Astrocyte (in vitro differentiated cells and primary cell): ENCODE measurements at regions not wholly inside any gene's neighbourhood (a gene's known extent, or its start where the extent isn't known, plus 50 kb on each side); places are given as distances from the start of the nearest gene placed in this dataset.

Experiments
- DNase-seq: peaks from one replicate; pipeline ENCODE4 v3.0.0-alpha.2; 2010; ENCODE audit warnings: low read depth
- FAIRE-seq: peaks from 2 replicates; lab custom pipeline; 2011; peaks lifted over from hg19 to GRCh38; lab: Jason Lieb, UNC
- H2AFZ ChIP-seq: 2 replicates; pipeline ENCODE4 v1.6.0; 2012; ENCODE audit warnings: low read depth, low read length, inconsistent platforms
- H3K27ac ChIP-seq: 2 replicates; pipeline ENCODE4 v1.5.1; 2011; ENCODE audit warnings: low read depth, low read length, inconsistent platforms
- H3K27me3 ChIP-seq: 2 replicates; pipeline ENCODE4 v1.6.0; 2011; ENCODE audit warnings: low read length, inconsistent platforms; ENCODE audit not compliant: insufficient read depth
- H3K36me3 ChIP-seq: 2 replicates; pipeline ENCODE4 v1.5.1; 2011; ENCODE audit warnings: low read length, inconsistent platforms; ENCODE audit not compliant: insufficient read depth
- H3K4me1 ChIP-seq: 2 replicates; pipeline ENCODE4 v1.5.1; 2011; ENCODE audit warnings: low read length, inconsistent platforms; ENCODE audit not compliant: insufficient read depth
- H3K4me2 ChIP-seq: 2 replicates; pipeline ENCODE4 v1.6.0; 2012; ENCODE audit warnings: low read length, inconsistent platforms
- H3K4me3 ChIP-seq: 2 replicates; pipeline ENCODE4 v1.5.1; 2011; ENCODE audit warnings: low read depth, mild to moderate bottlenecking, low read length, inconsistent platforms; ENCODE audit not compliant: insufficient read depth
- H3K79me2 ChIP-seq: 2 replicates; pipeline ENCODE4 v1.6.0; 2012; ENCODE audit warnings: mild to moderate bottlenecking, low read length, inconsistent platforms; ENCODE audit not compliant: insufficient read depth
- H3K9ac ChIP-seq: 2 replicates; pipeline ENCODE4 v1.6.0; 2012; ENCODE audit warnings: mild to moderate bottlenecking, low read length, inconsistent platforms
- H3K9me3 ChIP-seq: 2 replicates; pipeline ENCODE4 v1.5.1; 2012; ENCODE audit warnings: low read depth, mild to moderate bottlenecking, low read length, inconsistent platforms; ENCODE audit not compliant: insufficient read depth
- H4K20me1 ChIP-seq: 2 replicates; pipeline ENCODE4 v1.6.0; 2012; ENCODE audit warnings: low read length, inconsistent platforms; ENCODE audit not compliant: insufficient read depth
- H3K27ac Mint-ChIP-seq: one replicate; pipeline ENCODE4 v1.8.0; 2021; ENCODE audit warnings: mild to moderate bottlenecking, mixed read lengths; ENCODE audit not compliant: unreplicated experiment
- H3K27me3 Mint-ChIP-seq: one replicate; pipeline ENCODE4 v1.8.0; 2021; ENCODE audit warnings: low read depth, mixed read lengths; ENCODE audit not compliant: unreplicated experiment
- H3K36me3 Mint-ChIP-seq: one replicate; pipeline ENCODE4 v1.8.0; 2021; ENCODE audit warnings: low read depth, mixed read lengths; ENCODE audit not compliant: unreplicated experiment
- H3K4me1 Mint-ChIP-seq: one replicate; pipeline ENCODE4 v1.8.0; 2021; ENCODE audit warnings: low read depth, mixed read lengths; ENCODE audit not compliant: unreplicated experiment
- H3K4me3 Mint-ChIP-seq: one replicate; pipeline ENCODE4 v1.8.0; 2021; ENCODE audit warnings: mild to moderate bottlenecking, moderate library complexity, mixed read lengths; ENCODE audit not compliant: unreplicated experiment
- H3K9me3 Mint-ChIP-seq: one replicate; pipeline ENCODE4 v1.8.0; 2021; ENCODE audit warnings: mild to moderate bottlenecking, mixed read lengths; ENCODE audit not compliant: unreplicated experiment
- EZH2 ChIP-seq: IDR thresholded peaks from 2 replicates; pipeline ENCODE4 v1.6.1; 2012; ENCODE audit warnings: mild to moderate bottlenecking, low read length, inconsistent platforms; ENCODE audit not compliant: insufficient read depth
- TF ChIP-seq, protein P1 (sequence below): IDR thresholded peaks from 2 replicates; pipeline ENCODE4 v1.5.1; 2011; ENCODE audit warnings: low read depth, mild to moderate bottlenecking, inconsistent platforms, low read length, moderate library complexity; ENCODE audit not compliant: insufficient read depth

- H3K4me2 ChIP-seq, result peak overlapping the region; percentile 23
- no peak overlapping the region for H2AFZ ChIP-seq
- H3K36me3 Mint-ChIP-seq, result peaks cover 2% of the 10 kb centered on the region
- H3K9ac ChIP-seq, result no peak overlapping the region
- DNase-seq, result no peak
- no peaks in the 10 kb centered on the region for H3K9me3 ChIP-seq
- H3K79me2 ChIP-seq, result no peaks in the 10 kb centered on the region
- no peaks in the 10 kb centered on the region for H4K20me1 ChIP-seq
- no peaks in the 10 kb centered on the region for H3K27me3 ChIP-seq
- TF ChIP-seq EZH2, result no peak
- TF ChIP-seq, protein P1, sequence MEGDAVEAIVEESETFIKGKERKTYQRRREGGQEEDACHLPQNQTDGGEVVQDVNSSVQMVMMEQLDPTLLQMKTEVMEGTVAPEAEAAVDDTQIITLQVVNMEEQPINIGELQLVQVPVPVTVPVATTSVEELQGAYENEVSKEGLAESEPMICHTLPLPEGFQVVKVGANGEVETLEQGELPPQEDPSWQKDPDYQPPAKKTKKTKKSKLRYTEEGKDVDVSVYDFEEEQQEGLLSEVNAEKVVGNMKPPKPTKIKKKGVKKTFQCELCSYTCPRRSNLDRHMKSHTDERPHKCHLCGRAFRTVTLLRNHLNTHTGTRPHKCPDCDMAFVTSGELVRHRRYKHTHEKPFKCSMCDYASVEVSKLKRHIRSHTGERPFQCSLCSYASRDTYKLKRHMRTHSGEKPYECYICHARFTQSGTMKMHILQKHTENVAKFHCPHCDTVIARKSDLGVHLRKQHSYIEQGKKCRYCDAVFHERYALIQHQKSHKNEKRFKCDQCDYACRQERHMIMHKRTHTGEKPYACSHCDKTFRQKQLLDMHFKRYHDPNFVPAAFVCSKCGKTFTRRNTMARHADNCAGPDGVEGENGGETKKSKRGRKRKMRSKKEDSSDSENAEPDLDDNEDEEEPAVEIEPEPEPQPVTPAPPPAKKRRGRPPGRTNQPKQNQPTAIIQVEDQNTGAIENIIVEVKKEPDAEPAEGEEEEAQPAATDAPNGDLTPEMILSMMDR, result no peak
- H3K36me3 ChIP-seq, result no peaks in the 10 kb centered on the region
- no peaks in the 10 kb centered on the region for H3K27me3 Mint-ChIP-seq
- no peak for FAIRE-seq
- H3K4me1 Mint-ChIP-seq, result peaks cover 12% of the 10 kb centered on the region
- no peak overlapping the region for H3K4me3 Mint-ChIP-seq
- no peak overlapping the region for H3K27ac Mint-ChIP-seq
- H3K27ac ChIP-seq, result no peak overlapping the region
- H3K4me1 ChIP-seq, result peaks cover 9% of the 10 kb centered on the region
- H3K4me3 ChIP-seq, result no peak overlapping the region
- peaks cover 3% of the 10 kb centered on the region for H3K9me3 Mint-ChIP-seq
Observed at GRCh38 chr1:232393444-232394146, 236.3 kb downstream of the SIPA1L2 start.

DNA sequence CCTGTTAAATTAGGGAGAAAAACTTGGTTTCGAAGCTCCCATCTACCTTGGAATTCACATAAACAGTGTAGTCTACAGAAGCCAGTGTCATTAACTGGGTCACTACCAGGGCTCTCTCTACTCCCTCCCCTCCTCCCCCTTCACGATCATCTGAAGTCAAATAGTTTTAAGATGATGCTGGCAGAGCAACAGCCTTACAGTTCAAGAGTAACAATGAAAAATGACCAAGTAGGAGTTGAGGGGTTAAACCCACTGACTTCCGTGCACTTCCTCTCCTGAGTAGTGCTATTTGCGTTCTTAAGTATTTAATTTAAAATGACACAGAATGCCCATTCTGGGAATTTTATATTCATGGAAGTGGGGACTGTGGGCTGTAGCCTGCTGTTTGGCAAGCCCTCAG is 236.9 kb downstream of the SIPA1L2 start:
- Histone ChIP-seq H3K4me1 (peaks cover 9% of the 10 kb centered on the region), H3K27ac (no peak overlapping the region), H3K4me3 (no peak overlapping the region), H2AFZ (no peak overlapping the region), H3K9me3 (no peaks in the 10 kb centered on the region), H3K4me2 (peak overlapping the region; percentile 23), H3K27me3 (no peaks in the 10 kb centered on the region), H3K9ac (no peak overlapping the region), H4K20me1 (no peaks in the 10 kb centered on the region), H3K36me3 (no peaks in the 10 kb centered on the region), H3K79me2 (no peaks in the 10 kb centered on the region)
- TF ChIP-seq, protein P1, result no peak
- no peak for TF ChIP-seq EZH2
- peaks cover 3% of the 10 kb centered on the region for H3K9me3 Mint-ChIP-seq
- H3K36me3 Mint-ChIP-seq, result peaks cover 2% of the 10 kb centered on the region
- FAIRE-seq (no peak), DNase-seq (peak; percentile 50)
- peaks cover 12% of the 10 kb centered on the region for H3K4me1 Mint-ChIP-seq
- no peak overlapping the region for H3K4me3 Mint-ChIP-seq
- peaks cover 2% of the 10 kb centered on the region for H3K27me3 Mint-ChIP-seq
- H3K27ac Mint-ChIP-seq, result no peak overlapping the region

GRCh38 chr1:232390590-232390989 is 239.3 kb downstream of the SIPA1L2 start:
- H3K4me3 Mint-ChIP-seq, result no peak overlapping the region
- no peak overlapping the region for H3K9ac ChIP-seq
- H3K9me3 ChIP-seq, result no peaks in the 10 kb centered on the region
- FAIRE-seq, result no peak
- no peak overlapping the region for H3K4me2 ChIP-seq
- peaks cover 3% of the 10 kb centered on the region for H3K9me3 Mint-ChIP-seq
- H3K36me3 ChIP-seq, result no peaks in the 10 kb centered on the region
- H3K4me1 ChIP-seq, result peaks cover 9% of the 10 kb centered on the region
- no peak for DNase-seq
- no peak overlapping the region for H3K27ac Mint-ChIP-seq
- no peaks in the 10 kb centered on the region for H3K79me2 ChIP-seq
- no peaks in the 10 kb centered on the region for H3K36me3 Mint-ChIP-seq
- H3K4me1 Mint-ChIP-seq, result peaks cover 12% of the 10 kb centered on the region
- no peaks in the 10 kb centered on the region for H4K20me1 ChIP-seq
- H3K4me3 ChIP-seq, result no peak overlapping the region
- H2AFZ ChIP-seq, result no peak overlapping the region
- peaks cover 2% of the 10 kb centered on the region for H3K27me3 Mint-ChIP-seq
- TF ChIP-seq, protein P1, result no peak
- TF ChIP-seq EZH2, result no peak
- no peaks in the 10 kb centered on the region for H3K27me3 ChIP-seq
- no peak overlapping the region for H3K27ac ChIP-seq
